Ishikawa (cell line): ENCODE measurements at regions not wholly inside any gene's neighbourhood (a gene's known extent, or its start where the extent isn't known, plus 50 kb on each side); places are given as distances from the start of the nearest gene placed in this dataset.

ENCODE experiments used
- CEBPB ChIP-seq: IDR thresholded peaks from 2 replicates; pipeline ENCODE4 v1.6.1; 2012
- CREB1 ChIP-seq: IDR thresholded peaks from 2 replicates; pipeline ENCODE4 v1.6.1; 2012; ENCODE audit warnings: low read depth
- EGR1 ChIP-seq: IDR thresholded peaks from 2 replicates; pipeline ENCODE4 v1.6.1; 2012
- EP300 ChIP-seq: IDR thresholded peaks from 2 replicates; pipeline ENCODE4 v1.6.1; 2012; ENCODE audit warnings: borderline replicate concordance
- FOXM1 ChIP-seq: IDR thresholded peaks from 2 replicates; pipeline ENCODE4 v1.6.1; 2012; ENCODE audit warnings: low read depth, borderline replicate concordance
- NFIC ChIP-seq: IDR thresholded peaks from 2 replicates; pipeline ENCODE4 v1.6.1; 2012
- RAD21 ChIP-seq: IDR thresholded peaks from 2 replicates; pipeline ENCODE4 v1.6.1; 2012; ENCODE audit warnings: low read depth
- TAF1 ChIP-seq: IDR thresholded peaks from 2 replicates; pipeline ENCODE4 v1.6.1; 2012; ENCODE audit warnings: low read depth, mild to moderate bottlenecking
- TCF12 ChIP-seq: IDR thresholded peaks from 2 replicates; pipeline ENCODE4 v1.6.1; 2012; ENCODE audit warnings: low read depth
- TEAD4 ChIP-seq: IDR thresholded peaks from 2 replicates; pipeline ENCODE4 v1.6.1; 2012
- YY1 ChIP-seq: IDR thresholded peaks from 2 replicates; pipeline ENCODE4 v1.6.1; 2012; ENCODE audit warnings: low read depth
- ZBTB7A ChIP-seq: IDR thresholded peaks from 2 replicates; pipeline ENCODE4 v1.6.1; 2012; ENCODE audit warnings: low read depth
- TF ChIP-seq, protein P1 (sequence below): IDR thresholded peaks from 2 replicates; pipeline ENCODE4 v1.6.1; 2012; ENCODE audit warnings: low read depth, mild to moderate bottlenecking
- TF ChIP-seq, protein P2 (sequence below): IDR thresholded peaks from 2 replicates; pipeline ENCODE4 v1.6.1; 2012
- TF ChIP-seq, protein P3 (sequence below): IDR thresholded peaks from 2 replicates; pipeline ENCODE4 v1.6.1; 2012

DNA sequence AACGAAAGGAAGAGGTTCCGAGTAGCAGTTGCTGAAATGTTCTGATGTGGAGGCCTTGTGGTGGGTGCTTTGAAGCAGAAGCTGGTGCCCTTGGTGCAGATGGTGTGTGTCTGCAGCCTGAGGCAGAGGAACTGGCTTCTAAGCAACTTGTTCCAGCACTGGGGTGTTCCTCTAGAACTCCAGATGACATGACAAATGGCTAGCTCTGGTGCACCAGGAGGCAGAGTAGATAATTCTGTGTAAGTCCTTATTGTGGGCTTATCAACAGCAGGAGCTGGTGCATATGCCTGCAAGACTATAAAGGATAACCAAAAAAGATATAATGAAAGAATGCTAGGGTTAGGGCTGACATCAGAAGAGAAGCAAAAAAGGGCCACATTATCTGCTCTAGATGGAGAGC, 76.5 kb downstream of the ARL5B start:
- TF ChIP-seq EP300: no peak
- no peak for TF ChIP-seq EGR1
- TF ChIP-seq, protein P1, sequence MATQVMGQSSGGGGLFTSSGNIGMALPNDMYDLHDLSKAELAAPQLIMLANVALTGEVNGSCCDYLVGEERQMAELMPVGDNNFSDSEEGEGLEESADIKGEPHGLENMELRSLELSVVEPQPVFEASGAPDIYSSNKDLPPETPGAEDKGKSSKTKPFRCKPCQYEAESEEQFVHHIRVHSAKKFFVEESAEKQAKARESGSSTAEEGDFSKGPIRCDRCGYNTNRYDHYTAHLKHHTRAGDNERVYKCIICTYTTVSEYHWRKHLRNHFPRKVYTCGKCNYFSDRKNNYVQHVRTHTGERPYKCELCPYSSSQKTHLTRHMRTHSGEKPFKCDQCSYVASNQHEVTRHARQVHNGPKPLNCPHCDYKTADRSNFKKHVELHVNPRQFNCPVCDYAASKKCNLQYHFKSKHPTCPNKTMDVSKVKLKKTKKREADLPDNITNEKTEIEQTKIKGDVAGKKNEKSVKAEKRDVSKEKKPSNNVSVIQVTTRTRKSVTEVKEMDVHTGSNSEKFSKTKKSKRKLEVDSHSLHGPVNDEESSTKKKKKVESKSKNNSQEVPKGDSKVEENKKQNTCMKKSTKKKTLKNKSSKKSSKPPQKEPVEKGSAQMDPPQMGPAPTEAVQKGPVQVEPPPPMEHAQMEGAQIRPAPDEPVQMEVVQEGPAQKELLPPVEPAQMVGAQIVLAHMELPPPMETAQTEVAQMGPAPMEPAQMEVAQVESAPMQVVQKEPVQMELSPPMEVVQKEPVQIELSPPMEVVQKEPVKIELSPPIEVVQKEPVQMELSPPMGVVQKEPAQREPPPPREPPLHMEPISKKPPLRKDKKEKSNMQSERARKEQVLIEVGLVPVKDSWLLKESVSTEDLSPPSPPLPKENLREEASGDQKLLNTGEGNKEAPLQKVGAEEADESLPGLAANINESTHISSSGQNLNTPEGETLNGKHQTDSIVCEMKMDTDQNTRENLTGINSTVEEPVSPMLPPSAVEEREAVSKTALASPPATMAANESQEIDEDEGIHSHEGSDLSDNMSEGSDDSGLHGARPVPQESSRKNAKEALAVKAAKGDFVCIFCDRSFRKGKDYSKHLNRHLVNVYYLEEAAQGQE: no peak
- TF ChIP-seq RAD21: no peak
- TF ChIP-seq ZBTB7A: no peak
- no peak for TF ChIP-seq TEAD4
- TF ChIP-seq FOXM1: no peak
- TF ChIP-seq YY1: no peak
- TF ChIP-seq, protein P2, sequence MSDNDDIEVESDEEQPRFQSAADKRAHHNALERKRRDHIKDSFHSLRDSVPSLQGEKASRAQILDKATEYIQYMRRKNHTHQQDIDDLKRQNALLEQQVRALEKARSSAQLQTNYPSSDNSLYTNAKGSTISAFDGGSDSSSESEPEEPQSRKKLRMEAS: no peak
- TF ChIP-seq NFIC: no peak
- TF ChIP-seq, protein P3, sequence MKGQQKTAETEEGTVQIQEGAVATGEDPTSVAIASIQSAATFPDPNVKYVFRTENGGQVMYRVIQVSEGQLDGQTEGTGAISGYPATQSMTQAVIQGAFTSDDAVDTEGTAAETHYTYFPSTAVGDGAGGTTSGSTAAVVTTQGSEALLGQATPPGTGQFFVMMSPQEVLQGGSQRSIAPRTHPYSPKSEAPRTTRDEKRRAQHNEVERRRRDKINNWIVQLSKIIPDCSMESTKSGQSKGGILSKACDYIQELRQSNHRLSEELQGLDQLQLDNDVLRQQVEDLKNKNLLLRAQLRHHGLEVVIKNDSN: no peak
- TF ChIP-seq CREB1: no peak
- no peak for TF ChIP-seq CEBPB
- TF ChIP-seq TCF12: no peak
- no peak for TF ChIP-seq TAF1

DNA sequence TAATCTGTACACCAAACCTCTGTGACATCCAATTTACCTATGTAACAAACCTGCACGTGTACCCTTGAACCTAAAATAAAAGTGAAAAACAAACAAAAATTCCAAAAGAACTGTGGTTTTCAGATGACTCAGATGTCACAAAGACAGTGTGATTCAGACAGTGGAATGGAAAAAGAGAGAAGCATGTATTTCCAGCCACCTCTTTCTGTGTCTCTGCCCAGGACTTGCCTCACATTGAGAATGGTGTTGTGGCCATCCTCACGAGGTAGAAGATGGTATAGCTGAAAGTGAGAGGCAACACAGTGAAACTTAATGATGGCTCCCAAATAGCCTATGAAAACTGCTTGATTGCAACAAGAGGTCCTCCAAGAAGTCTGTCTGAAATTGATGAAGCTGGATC, 78.0 kb downstream of the ARL5B start:
- TF ChIP-seq TCF12 (no peak), CEBPB (no peak)

DNA sequence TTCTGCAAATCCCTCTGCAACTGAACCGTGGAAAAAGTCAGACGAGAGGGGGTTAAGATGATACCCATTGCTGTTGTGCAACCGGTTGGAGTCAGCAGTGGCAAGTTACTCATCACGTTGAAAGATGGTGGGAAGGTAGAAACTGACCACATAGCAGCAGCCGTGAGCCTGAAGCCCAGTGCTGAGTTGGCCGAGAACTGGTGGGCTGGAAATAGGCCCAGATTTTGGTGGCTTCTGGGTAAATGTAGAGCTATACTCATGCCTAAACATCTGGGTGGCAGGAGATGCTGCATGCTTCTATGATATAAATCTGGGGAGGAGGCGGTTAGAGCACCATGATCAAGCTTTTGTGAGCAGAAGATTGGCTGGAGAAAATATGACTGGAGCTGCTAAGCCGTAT, 78.6 kb downstream of the ARL5B start:
- TF ChIP-seq EP300 (no peak), FOXM1 (no peak), TAF1 (no peak)
- TF ChIP-seq, protein P1: no peak

DNA sequence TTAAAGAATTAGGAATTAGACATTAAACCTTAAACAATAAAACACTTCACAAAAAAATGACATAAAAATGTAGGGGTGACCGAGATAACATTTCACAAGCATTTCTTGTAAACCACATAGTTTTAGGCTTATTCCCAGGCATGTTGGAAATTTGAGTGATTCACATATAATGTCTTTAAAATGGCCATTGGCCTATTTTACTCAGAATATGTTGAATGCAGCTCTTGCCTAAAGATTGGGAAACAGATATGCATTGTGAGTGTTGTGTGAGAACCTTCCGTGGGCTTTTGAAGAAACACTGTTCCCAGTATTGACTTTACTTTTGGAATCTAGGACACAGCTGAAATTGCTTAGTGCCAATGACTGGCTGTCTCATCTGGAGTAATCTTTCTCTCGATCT, 79.6 kb downstream of the ARL5B start:
- TF ChIP-seq CEBPB (no peak), TCF12 (no peak), RAD21 (no peak), TAF1 (no peak), EGR1 (no peak), ZBTB7A (no peak), EP300 (no peak), NFIC (no peak), TEAD4 (no peak), YY1 (no peak)
- TF ChIP-seq, protein P1: no peak
- TF ChIP-seq, protein P3: no peak
- TF ChIP-seq, protein P2: no peak

DNA sequence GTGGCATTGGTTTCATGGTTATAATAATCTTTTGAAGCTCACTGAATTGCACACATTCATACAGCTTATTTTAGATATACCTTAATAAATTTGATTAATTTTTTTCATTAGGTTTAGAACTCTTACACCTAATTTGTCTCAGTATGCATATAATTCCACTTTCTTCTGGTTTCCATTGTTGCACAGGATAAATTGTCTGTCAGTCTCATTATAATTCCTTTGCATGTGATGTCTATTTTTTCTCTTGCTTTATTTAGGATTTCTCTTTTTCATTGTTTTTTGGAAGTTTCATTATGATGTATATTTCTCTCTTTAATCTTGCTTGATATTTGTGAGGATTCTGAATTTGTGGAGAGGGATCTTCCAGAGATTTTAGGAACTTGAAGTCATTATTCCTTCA, 84.7 kb downstream of the ARL5B start:
- TF ChIP-seq, protein P3: no peak
- no peak for TF ChIP-seq RAD21
- no peak for TF ChIP-seq TCF12
- TF ChIP-seq, protein P1: no peak
- no peak for TF ChIP-seq NFIC
- TF ChIP-seq TAF1: no peak
- no peak for TF ChIP-seq TEAD4
- no peak for TF ChIP-seq CEBPB
- TF ChIP-seq YY1: no peak
- no peak for TF ChIP-seq EGR1
- TF ChIP-seq, protein P2: no peak
- no peak for TF ChIP-seq FOXM1
